Activated T-cell treated with anti-CD3 and anti-CD28 coated beads, Interleukin-2, amount 50 U/mL, for 1 hour (primary cell): ENCODE measurements at regions not wholly inside any gene's neighbourhood (a gene's known extent, or its start where the extent isn't known, plus 50 kb on each side); places are given as distances from the start of the nearest gene placed in this dataset.

Source experiments
- DNase-seq: peaks from one replicate; pipeline ENCODE4 v3.0.0-alpha.2; 2020

DNA sequence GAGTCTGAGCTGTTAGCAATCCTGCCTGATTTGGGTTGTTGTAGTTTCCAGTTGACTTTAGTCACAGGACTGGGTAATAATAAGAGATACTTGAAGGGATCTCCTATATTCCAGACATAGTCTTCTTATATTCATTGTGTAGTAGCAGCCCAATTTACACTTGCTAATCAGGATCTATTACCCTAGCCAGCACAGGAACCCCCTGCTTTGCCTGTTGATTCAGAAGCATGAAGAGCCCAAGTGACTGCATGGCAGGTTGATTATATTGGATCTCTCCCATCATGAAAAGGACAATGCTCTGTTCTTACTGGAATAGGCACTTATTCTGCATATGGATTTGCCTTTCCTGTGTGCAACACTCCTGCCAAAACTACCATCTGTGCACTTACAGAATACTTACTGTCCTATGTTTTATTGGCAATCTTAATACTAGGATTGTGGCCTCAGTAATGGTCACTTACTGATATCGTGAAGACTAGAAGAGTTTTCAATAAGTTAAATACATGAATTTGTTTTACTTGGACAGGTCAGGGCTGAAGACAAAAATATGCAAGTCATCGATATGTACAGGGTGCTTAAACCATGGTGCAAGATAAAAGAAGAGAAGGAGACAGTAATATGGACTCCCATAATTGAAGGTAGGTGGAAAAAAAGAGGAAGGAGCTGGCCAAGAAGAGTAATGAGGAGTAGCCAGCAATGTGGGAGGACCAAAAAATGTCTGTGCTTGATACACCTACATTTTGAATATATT, 304.1 kb downstream of the MCTP2 start:
- DNase-seq, result no peak

DNA sequence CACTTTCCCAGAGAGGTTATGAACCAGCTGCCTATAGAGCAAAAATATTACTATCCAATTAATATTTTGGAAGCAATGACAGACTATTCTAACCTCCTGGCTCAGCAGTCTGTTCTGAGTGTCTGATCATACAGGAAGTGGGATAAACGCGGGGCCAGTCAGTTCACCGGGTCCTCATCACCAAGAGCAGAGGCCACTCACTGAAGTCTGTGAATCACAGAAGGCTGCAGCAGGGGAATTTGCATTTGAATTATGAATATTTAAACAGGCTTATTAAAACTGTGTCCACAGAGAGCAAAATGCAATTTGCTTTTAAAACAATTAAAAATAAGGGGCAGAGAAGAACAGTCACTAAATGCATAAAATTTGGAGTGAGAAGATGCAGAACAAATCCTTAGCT, 305.2 kb downstream of the MCTP2 start:
- no peak for DNase-seq

DNA sequence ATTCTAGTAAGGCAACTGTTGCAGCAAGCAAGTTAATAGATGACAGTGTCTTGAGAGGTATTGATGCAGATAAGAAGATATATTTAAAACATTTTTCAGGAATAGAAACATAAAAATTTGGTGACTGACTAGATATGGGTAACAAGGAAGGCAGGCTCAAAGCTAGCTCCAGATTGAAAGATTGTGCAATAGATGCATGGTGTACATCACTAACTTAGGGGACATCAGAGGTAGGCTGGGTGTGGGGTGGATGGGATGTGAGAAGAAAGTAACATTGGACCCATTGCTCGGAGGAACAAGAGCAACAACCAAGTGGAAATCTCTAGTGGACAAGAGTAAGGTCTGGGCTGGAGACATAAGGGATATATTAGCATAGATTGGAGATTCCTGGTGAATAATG, 306.9 kb downstream of the MCTP2 start:
- DNase-seq, result no peak

DNA sequence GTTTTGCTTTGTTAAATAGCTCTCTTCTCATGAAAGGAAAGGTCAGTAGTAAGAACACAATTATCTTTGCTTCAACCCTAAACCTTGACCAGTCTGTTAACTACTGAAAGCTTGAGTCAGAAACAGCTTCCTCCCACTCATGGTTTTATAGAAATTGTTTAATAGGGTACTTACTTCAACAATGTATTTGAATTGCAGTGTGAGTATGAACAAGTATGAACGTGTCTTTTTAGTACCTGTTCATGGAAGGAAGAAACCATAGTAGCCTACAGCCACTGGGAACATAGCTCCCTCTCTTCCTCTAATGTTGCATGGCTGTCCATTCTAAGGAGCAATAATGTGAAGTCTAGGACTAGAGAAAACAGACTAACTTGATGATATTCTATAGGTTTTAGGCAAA, 311.0 kb downstream of the MCTP2 start:
- no peak for DNase-seq

DNA sequence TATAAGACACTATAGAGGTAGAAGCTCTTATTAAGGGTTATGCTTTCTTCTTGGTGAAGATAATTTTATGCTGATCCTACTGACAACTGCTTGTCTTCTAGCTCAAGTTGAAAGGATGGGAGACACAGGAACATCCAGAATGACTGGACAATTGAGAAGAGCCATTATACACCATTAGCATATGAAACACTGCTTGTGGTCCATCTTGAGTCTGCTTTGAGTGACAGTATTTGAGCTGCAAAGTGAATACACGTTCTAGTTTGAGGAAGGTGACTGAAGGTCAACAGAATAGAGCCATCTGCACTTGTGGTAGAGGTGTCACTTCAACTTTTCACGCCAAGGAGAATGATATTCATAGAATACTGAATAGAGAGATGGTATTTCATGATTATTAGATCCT, 315.4 kb downstream of the MCTP2 start:
- no peak for DNase-seq

DNA sequence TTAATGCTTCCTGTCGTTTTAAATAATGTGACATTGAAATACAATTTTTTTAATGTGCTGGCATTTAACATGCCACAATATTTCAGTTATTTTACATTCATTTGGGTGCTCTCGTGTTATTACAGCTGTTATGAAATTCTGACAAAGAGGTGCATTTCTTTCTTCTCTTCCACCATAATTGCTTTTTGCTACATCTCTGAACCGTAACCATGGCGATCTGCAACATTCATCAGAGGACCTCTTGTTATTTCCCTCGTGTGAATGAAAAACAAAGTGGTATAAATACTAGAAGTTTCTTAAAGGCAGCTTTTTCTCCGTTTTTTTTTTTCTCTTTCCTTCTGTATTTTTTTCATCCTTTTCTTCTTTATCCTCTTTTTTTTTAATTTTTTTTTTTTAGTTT, 316.4 kb downstream of the MCTP2 start:
- no peak for DNase-seq

DNA sequence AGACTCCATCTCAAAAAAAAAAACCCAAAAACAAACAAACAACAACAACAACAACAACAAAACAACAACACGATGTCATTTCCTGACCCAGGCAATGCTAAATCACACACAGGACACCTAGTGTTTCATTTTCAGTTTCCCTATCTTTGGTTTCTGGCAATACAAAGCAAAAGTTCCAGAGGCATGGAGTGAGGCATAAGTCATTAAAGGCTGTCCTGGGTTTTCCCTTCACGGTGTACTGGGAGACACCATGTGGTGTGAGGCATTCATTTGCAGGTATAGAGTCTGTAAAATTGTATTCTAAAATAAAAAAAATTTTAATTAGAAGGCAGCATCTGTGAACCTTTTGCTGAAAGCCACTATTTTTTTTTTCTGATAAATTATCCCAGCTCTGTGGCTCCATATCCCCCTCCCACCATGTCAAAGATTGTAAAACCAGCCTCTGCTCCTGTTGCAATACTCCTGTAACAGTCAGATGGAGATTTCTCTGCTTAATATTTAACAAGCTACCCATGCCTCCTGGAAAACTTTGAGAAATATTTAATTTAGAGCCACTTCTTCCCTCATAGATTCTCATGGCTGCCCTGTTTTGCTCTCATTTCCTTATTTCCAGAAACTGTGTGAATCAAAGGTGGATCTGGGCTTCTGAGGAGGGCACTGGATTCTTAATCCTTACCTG, 324.6 kb downstream of the MCTP2 start:
- DNase-seq, result no peak

DNA sequence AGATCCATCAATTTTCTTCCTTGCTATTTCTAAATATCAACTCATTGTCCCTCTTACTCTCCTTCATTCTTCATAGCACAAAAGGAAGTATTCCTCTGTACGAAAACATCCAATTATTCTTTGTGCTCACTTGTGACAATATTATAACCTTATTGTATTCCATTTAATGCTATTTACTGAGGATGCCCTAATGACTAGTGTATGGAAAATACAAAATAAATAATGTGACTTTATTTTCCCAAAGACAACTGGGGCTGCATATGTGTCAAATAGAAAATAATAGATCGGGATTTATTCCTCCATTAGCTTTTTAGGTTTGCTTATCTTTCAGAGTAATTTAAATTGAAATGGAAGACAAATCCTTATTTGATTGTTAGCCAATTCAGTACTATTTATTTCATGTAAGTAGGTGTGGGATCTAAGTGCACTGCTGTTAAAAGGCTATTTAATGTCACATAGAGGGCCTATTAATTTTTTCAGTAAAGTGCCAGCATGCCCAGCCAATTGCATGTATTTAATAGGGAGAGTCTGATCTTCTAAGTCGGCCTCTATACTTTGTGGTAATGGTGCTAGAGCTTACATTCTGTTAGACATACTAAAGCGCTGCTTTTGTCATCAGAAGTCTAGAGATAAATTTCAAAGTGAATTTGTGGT, 329.8 kb downstream of the MCTP2 start:
- DNase-seq, result no peak

DNA sequence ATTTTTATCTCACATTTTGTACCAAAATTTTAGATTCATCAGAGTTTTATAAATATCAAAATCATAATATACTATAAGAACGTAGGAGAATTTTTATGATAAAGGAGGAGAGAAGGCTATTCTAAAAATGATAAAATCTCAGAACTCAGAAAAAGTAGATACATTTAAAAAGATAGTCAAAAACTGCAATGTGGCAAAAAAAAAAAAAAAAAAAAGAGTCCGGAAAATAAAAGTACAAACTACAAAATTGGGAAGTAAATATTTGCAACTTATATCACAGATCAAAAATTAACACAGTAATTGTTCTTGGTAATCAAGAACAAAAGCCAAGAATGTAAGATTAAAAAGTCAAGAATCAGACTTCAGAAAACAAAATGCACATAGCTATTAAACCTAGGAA, 332.1 kb downstream of the MCTP2 start:
- DNase-seq, result no peak

DNA sequence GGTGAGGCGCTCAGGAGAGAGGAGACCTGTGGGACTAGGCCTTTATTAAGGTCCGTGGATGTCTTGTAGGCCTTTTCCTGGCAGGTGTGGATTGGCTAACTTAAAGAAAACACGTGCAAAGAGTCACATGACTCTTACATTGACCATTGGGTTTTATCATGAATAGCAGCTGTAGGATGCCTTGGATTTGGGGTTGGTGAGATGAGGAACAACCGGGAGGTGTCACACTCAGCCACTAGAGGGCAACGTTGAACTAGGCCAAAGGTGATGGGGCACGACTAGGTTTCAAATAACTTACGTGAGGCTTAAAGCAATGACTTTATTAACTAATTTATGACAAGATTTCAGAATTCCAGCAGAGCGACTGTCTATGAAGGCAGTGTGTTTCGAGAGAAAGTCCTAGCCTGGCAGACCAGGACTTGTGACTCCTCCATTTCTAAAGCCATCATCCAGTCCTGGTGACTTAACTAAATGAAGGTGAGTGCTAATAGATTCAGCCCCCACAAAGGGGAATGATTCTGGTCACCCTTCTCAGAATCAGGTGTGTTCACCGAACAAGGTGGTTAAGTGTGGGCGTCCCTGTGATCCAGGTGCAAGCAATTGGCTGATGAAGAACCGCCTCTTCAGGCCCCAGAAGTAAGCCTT, 345.6 kb downstream of the MCTP2 start:
- DNase-seq, result no peak

DNA sequence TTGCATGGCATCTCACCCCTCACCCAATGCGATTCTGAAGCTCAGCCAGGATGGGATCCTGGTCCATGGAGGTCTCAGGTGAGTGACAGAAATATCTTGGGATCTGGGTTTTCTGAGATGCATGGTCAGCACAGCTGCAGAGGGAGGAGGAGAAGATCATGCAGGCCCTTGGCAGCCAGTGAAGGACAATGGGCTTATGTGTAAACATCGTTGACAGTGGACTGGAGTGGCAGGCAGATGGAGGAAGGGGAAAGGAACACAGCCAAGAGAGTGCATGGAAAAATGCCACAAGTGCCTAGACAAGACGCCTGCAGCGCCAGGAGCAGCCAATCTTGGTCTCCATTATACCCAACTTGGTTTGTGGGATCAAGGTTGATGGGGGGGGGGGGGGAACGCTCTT, 347.9 kb downstream of the MCTP2 start:
- no peak for DNase-seq

DNA sequence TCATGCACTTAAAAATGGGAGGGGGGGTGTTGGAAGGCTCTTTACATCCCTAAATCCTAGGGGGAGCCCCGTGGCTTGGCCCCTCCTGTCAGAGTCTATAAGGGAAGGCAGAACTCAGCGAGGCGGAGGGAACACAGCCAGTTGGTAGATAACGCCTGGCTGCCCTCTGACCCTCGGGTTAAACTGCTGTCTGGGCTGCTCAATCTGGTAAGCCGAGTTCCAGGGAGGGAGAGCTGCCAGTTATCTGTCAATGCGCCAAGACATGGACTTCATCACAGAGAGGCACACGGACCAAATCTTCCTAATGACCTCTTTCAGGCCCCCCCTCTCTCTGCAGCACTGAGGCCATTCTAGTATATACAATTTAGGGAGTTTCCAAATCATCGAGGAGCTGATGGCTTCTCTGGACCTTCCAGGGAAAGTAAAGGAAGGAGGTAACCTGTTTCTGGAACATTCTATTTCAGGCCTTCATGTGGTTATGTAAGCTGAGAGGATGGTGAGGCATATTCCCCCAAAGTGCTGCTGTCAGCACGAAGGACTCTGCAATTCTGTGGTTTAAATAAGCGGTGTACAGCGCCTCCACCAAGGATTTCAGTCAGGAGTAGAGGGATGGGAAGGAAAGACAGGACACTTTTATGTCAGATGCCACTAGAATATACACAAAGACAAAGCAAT, 349.0 kb downstream of the MCTP2 start:
- DNase-seq, result no peak

DNA sequence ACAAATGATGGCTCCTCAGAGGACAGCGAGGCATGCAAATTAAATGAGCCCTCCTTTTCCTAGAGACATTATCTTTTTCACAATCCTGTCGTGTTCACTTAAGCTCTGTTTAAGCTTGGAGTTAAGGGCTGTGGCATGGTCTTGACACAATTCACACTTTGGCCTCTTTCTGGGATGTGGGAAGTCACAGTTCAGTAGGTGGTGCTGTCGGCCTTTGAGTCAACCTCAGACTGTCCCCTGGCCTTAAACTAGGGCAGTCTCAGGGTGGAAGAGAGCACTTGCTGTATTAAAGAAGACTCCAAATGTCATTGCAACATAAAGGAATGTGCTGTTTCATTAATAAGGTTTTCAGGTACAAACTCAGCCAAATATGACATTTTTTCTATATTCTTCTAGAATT, 351.0 kb downstream of the MCTP2 start:
- no peak for DNase-seq

DNA sequence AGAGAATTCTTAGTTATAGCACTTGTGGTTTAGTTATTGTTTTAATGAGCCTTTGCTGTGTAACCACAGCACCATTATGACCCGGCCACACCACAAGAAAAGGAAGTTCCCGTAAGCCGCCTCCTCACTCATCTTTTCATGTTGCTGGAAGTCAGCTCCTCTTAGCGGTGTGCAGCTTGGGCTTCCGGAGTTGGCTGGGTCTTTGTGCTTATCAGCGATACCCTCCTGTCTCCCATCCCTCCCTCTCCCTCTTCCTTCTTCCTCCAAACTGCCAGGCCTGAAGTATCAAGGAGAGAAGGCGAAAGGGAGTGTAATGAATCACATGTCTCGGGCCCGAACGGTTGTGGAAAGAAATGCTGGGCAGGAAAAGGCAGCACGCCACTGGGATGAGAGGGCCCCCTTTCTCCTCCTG, 353.5 kb downstream of the MCTP2 start:
- DNase-seq, result peak; percentile 23

DNA sequence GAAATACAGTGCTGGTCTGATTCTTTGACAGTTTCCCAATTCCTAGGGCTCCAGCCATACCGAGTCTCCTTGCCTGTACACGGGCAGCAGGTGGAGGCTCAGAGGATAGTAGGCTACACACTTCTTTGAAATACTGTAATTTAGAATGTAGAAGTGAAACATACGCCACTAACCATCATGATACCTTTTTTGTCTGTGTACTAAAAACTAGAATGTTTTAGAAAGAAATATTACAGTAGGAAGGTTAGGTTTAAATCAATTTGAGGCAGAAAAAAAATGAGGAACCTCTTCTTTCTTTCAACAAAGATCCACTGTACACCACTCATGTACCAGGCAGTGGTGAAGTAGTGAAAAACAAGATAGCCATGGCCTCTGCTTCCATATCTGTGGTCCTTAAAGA, 354.7 kb downstream of the MCTP2 start:
- no peak for DNase-seq

DNA sequence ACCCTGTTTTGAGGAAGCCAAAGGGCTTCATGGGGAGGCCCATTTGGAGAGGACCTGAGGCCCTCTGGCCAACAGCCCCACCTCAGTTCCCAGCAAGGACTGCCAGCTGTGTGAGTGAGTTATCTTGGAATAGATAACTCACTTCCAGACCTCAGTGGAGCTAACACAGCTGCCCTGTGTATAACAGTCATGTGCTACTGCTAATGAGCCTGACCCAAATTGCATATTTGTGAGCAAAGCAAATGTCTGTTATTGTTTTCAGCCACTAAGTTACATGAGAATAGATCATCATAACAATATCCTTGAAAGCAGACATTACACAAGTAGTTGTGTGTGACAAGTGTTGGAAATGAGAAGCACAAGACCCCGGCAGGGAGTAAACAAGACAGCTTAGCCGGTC, 355.8 kb downstream of the MCTP2 start:
- DNase-seq, result no peak

DNA sequence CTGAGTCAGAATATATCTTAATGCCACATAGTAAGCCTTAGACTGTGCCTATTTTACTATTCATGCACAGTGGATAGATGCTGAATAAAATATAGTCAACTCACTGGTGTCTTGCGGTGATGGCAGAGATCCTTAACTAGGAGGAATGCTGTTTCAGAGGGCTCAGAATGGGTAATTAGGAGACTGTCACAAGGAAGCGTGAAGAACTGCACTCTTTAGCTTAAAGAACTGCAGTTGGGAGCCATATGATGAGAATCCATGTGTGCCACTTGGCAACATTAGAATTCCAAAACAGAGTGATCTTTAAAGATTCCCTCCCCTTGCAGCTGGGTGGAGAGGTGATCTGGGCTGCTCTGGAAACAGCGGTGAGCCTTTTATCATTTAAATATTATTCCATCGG, 357.6 kb downstream of the MCTP2 start:
- no peak for DNase-seq

DNA sequence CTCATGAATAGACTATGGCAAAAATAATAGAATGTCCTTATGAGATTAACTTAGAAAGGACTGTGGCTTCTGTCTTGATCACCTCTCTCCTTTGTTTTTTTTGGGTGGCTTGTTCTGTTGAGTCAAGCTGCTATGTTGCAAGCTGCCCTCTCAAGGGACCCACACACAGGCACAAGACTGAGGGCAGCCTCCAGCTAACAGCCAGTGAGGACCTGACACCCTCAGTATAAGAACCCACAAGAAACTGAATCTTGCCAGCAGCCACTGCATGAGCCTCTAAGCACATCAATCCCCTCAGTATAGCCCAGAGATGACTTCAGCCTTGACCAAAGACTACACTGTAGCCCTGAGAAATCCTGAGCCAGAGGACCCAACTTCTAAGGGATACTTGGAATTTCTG, 361.1 kb downstream of the MCTP2 start:
- no peak for DNase-seq

DNA sequence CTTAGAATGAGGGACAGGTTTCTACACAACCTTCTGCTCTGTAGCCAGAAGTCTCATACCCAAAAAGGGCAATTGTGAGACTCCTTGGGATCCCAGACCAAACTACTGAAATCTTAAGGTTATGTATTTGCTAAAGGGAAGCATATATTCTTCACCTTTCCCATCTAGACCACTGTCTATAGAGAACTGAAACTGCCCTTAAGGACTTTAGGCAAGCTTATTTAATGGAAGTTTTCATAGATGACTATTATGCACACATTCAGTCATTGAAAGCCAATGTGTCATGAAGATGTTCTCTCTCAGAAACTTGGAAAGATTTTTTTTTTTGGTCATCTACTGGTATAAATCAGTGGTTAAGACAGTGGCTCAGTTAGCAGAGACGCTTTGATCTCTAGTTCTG, 365.3 kb downstream of the MCTP2 start:
- DNase-seq, result no peak

DNA sequence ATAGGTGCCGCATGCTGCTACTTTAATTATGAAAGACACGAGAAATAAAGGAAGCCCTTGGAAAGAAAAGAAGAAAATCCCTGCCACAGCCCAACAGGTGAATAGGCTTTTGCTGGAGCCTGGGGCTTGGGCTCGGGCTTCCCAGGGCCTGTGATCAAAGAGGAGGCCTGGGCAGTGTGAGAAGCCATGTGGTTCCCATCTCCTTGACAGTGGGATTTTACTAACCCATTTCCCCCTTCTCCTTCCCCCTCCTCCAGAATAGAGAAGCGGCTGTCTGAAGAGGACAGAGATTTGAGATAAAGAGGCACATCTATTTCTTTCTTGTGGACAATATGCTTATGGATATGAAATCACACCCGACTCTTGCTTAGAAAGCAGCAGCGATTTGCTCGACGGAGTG, 369.1 kb downstream of the MCTP2 start:
- no peak for DNase-seq

DNA sequence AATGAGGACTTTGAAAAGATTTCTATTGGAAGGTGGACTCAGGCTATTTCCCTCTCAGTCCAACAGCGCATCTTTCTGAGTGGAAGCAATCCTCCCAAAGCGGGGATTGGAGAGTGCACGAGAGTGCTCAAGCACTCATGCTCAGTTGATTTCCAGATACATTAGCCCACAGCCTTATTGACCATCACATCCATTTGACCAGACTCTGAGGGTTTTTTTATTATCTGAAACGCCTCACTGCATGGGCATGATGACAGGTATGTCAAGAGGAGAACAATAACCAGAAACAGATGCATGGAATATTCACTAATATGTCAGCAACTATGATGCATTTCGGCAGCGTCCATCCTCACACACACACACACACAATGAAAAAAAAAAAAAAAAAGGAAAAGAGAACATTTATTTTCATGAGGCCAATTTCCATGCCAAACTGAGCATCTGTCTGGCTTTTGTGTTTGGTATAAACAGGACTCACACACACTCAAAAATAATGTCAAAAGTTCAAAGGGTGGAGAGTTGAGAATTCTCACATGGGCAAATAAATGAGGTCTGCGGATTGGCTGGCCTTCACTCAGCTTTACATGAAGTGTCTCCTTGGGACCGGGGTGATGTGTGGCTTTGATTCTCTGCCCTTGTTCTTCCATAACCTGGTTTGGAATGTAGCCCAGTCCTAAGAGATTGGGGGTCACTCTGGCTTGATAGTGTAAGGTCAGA, 371.6 kb downstream of the MCTP2 start:
- no peak for DNase-seq

DNA sequence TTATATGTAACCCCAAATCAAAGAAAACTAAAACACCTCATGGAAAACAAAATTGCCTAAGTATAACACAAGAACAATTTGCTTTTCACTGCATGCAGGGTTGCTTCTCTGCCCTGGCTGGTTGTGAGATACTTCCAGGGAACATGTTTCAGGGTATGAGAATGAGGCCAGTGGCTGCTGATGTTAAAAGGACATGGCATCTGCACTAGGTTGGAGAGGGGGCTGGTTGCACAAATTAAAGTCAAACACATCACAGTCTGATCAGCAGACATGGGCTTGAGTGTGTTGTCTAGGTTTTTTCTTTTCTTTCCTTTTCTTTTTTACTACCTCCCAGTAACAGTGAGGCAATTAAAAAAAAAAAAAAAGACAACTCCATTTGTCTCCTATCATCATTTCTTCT, 374.9 kb downstream of the MCTP2 start:
- DNase-seq, result no peak
